Dendritic cell treated with granulocyte-macrophage colony-stimulating factor and Interleukin-4, amounts not matched to agents 40 ng/mL and 50 ng/mL, for 4 days (primary cell): ENCODE measurements at regions not wholly inside any gene's neighbourhood (a gene's known extent, or its start where the extent isn't known, plus 50 kb on each side); places are given as distances from the start of the nearest gene placed in this dataset.
A peak's percentile ranks its signal among the peaks of the same experiment; 100 is the strongest.

Experiments used
- H3K27ac Mint-ChIP-seq: one replicate; pipeline ENCODE4 v1.8.0; 2022; ENCODE audit warnings: mild to moderate bottlenecking, mixed read lengths
- H3K27me3 Mint-ChIP-seq: one replicate; pipeline ENCODE4 v1.8.0; 2022; ENCODE audit warnings: mild to moderate bottlenecking, mixed read lengths
- H3K36me3 Mint-ChIP-seq: one replicate; pipeline ENCODE4 v1.8.0; 2022; ENCODE audit warnings: low read depth, mixed read lengths
- H3K4me1 Mint-ChIP-seq: one replicate; pipeline ENCODE4 v1.8.0; 2022; ENCODE audit warnings: low read depth, mixed read lengths
- H3K4me3 Mint-ChIP-seq: one replicate; pipeline ENCODE4 v1.8.0; 2022; ENCODE audit warnings: mild to moderate bottlenecking, moderate library complexity, mixed read lengths
- H3K9me3 Mint-ChIP-seq: one replicate; pipeline ENCODE4 v1.8.0; 2022; ENCODE audit warnings: mixed read lengths
- intact Hi-C: fragments of 100-400 bp; cut with micrococcal nuclease; formaldehyde crosslinking; loops from one replicate; pipeline ENCODE4 v1.15.0; 2022

GRCh38 chr2:234593636-234594035 lies 96.8 kb upstream of the ARL4C start:
- no peaks in the 10 kb centered on the region for H3K4me1 Mint-ChIP-seq
- H3K36me3 Mint-ChIP-seq = no peaks in the 10 kb centered on the region
- H3K9me3 Mint-ChIP-seq = no peaks in the 10 kb centered on the region
- intact Hi-C loops = no loop called here
- no peak overlapping the region for H3K4me3 Mint-ChIP-seq
- no peak overlapping the region for H3K27ac Mint-ChIP-seq
- H3K27me3 Mint-ChIP-seq = peaks cover 3% of the 10 kb centered on the region

GRCh38 chr2:234592541-234592940 lies 95.7 kb upstream of the ARL4C start:
- intact Hi-C loops = no loop called here
- Mint-ChIP-seq H3K4me3 (no peak overlapping the region), H3K9me3 (no peaks in the 10 kb centered on the region)

GRCh38 chr2:234590076-234590475 lies 93.2 kb upstream of the ARL4C start:
- intact Hi-C loops = no loop called here
- H3K27ac Mint-ChIP-seq = no peak overlapping the region
- H3K36me3 Mint-ChIP-seq = no peaks in the 10 kb centered on the region

More at GRCh38 chr2:234592541-234592940, 95.7 kb upstream of the ARL4C start:
- H3K27me3 Mint-ChIP-seq = peaks cover 3% of the 10 kb centered on the region
- no peaks in the 10 kb centered on the region for H3K4me1 Mint-ChIP-seq
- H3K27ac Mint-ChIP-seq = no peak overlapping the region
- H3K36me3 Mint-ChIP-seq = no peaks in the 10 kb centered on the region

GRCh38 chr2:234588054-234588430 lies 91.2 kb upstream of the ARL4C start:
- H3K4me1 Mint-ChIP-seq = no peaks in the 10 kb centered on the region
- no peaks in the 10 kb centered on the region for H3K9me3 Mint-ChIP-seq
- peaks cover 3% of the 10 kb centered on the region for H3K27me3 Mint-ChIP-seq
- intact Hi-C loops = no loop called here
- no peaks in the 10 kb centered on the region for H3K36me3 Mint-ChIP-seq
- no peak overlapping the region for H3K27ac Mint-ChIP-seq
- no peak overlapping the region for H3K4me3 Mint-ChIP-seq

More at GRCh38 chr2:234590076-234590475, 93.2 kb upstream of the ARL4C start:
- H3K27me3 Mint-ChIP-seq = peaks cover 3% of the 10 kb centered on the region
- no peak overlapping the region for H3K4me3 Mint-ChIP-seq
- H3K9me3 Mint-ChIP-seq = no peaks in the 10 kb centered on the region
- no peaks in the 10 kb centered on the region for H3K4me1 Mint-ChIP-seq

GRCh38 chr2:234587341-234588053 lies 90.6 kb upstream of the ARL4C start:
- no peak overlapping the region for H3K4me3 Mint-ChIP-seq
- intact Hi-C loops = no loop called here
- no peaks in the 10 kb centered on the region for H3K36me3 Mint-ChIP-seq
- H3K4me1 Mint-ChIP-seq = no peaks in the 10 kb centered on the region
- H3K27ac Mint-ChIP-seq = no peak overlapping the region
- peaks cover 5% of the 10 kb centered on the region for H3K27me3 Mint-ChIP-seq
- no peaks in the 10 kb centered on the region for H3K9me3 Mint-ChIP-seq

- Mint-ChIP-seq H3K4me1 (no peaks in the 10 kb centered on the region), H3K4me3 (no peak overlapping the region), H3K9me3 (no peaks in the 10 kb centered on the region), H3K27me3 (peaks cover 6% of the 10 kb centered on the region), H3K36me3 (no peaks in the 10 kb centered on the region), H3K27ac (no peak overlapping the region)
- intact Hi-C loops = no loop called here
Measured at GRCh38 chr2:234583331-234583730, 86.5 kb upstream of the ARL4C start.

- H3K9me3 Mint-ChIP-seq = no peaks in the 10 kb centered on the region
- H3K36me3 Mint-ChIP-seq = no peaks in the 10 kb centered on the region
- H3K27ac Mint-ChIP-seq = no peak overlapping the region
- H3K4me1 Mint-ChIP-seq = no peaks in the 10 kb centered on the region
- intact Hi-C loops = no loop called here
- H3K4me3 Mint-ChIP-seq = no peak overlapping the region
- peaks cover 6% of the 10 kb centered on the region for H3K27me3 Mint-ChIP-seq
Measured at GRCh38 chr2:234580686-234581085, 83.8 kb upstream of the ARL4C start.

DNA sequence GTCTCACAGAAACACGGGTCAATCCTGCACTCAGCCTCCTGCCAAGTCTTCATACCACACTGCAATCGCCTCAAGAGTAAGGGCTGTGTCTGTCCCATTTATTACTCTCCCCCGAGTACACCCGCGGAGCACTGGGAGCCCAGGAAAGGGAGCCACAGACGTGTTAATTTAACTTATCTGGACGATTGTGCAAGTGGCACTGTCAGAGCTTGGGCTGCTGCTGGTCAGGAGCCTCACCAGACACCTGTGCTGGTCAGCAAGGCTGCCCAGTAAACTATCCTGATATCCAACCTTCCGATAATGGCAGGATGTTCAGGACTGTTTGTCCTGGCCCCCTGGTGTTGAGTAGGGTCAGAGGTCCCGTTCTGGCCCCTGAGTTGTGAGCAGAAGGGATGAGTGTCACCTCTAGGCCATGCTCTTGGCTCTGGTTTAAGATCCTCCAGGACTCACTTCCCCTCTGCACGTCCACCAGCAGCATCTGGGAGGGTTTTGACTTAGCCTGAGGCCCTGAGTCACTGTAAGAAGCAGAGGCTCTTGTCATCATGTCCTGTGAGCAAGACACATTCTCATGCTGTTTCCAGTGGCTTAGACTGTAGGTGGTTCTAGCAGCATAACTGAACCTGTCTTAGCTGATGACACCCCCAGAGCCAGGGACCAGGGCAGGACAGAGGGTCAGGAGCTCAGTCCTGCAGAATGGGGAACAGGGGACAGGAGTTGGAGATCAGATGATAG lies 82.5 kb upstream of the ARL4C start:
- Mint-ChIP-seq H3K36me3 (no peaks in the 10 kb centered on the region), H3K27me3 (peaks cover 6% of the 10 kb centered on the region), H3K4me3 (no peak overlapping the region), H3K9me3 (no peaks in the 10 kb centered on the region), H3K4me1 (peaks cover 4% of the 10 kb centered on the region), H3K27ac (no peak overlapping the region)
- intact Hi-C loops = no loop called here

DNA sequence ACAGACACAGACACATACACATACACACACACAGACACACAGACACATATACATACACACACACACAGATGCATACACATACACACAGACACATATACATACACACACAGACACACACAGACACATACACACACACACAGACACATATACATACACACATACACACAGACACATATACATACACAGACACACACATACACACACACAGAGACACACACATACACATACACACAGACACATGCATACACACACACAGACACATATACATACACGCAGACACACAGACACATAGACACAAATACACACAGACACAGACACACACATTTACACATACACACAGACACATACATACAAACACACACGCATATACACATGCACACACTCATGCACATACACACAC lies 81.5 kb upstream of the ARL4C start:
- H3K4me3 Mint-ChIP-seq = no peak overlapping the region
- H3K9me3 Mint-ChIP-seq = no peaks in the 10 kb centered on the region
- peaks cover 8% of the 10 kb centered on the region for H3K27me3 Mint-ChIP-seq
- no peaks in the 10 kb centered on the region for H3K36me3 Mint-ChIP-seq
- H3K27ac Mint-ChIP-seq = no peak overlapping the region
- intact Hi-C loops = no loop called here
- peaks cover 9% of the 10 kb centered on the region for H3K4me1 Mint-ChIP-seq

GRCh38 chr2:234577191-234577590 lies 80.3 kb upstream of the ARL4C start:
- H3K4me3 Mint-ChIP-seq = no peak overlapping the region
- intact Hi-C loops = no loop called here
- H3K36me3 Mint-ChIP-seq = no peaks in the 10 kb centered on the region
- peaks cover 21% of the 10 kb centered on the region for H3K4me1 Mint-ChIP-seq
- no peaks in the 10 kb centered on the region for H3K9me3 Mint-ChIP-seq
- H3K27me3 Mint-ChIP-seq = peaks cover 7% of the 10 kb centered on the region
- H3K27ac Mint-ChIP-seq = no peak overlapping the region

GRCh38 chr2:234571620-234572407 lies 74.9 kb upstream of the ARL4C start:
- Mint-ChIP-seq H3K27ac (no peak overlapping the region), H3K4me3 (no peak overlapping the region), H3K36me3 (no peaks in the 10 kb centered on the region), H3K9me3 (no peaks in the 10 kb centered on the region), H3K27me3 (peaks cover 5% of the 10 kb centered on the region), H3K4me1 (peaks cover 48% of the 10 kb centered on the region)
- intact Hi-C loops = no loop called here

- no peak overlapping the region for H3K27ac Mint-ChIP-seq
- intact Hi-C loops = no loop called here
- peaks cover 48% of the 10 kb centered on the region for H3K4me1 Mint-ChIP-seq
- H3K27me3 Mint-ChIP-seq = peaks cover 5% of the 10 kb centered on the region
- no peaks in the 10 kb centered on the region for H3K36me3 Mint-ChIP-seq
- no peak overlapping the region for H3K4me3 Mint-ChIP-seq
- no peaks in the 10 kb centered on the region for H3K9me3 Mint-ChIP-seq
Measured at GRCh38 chr2:234570476-234570875, 73.6 kb upstream of the ARL4C start.

GRCh38 chr2:234569776-234570430 lies 73.0 kb upstream of the ARL4C start:
- Mint-ChIP-seq H3K27ac (peak overlapping the region; percentile 52), H3K36me3 (no peaks in the 10 kb centered on the region), H3K27me3 (peaks cover 5% of the 10 kb centered on the region), H3K9me3 (no peaks in the 10 kb centered on the region), H3K4me3 (no peak overlapping the region), H3K4me1 (peaks cover 48% of the 10 kb centered on the region)
- intact Hi-C loops = no loop called here

DNA sequence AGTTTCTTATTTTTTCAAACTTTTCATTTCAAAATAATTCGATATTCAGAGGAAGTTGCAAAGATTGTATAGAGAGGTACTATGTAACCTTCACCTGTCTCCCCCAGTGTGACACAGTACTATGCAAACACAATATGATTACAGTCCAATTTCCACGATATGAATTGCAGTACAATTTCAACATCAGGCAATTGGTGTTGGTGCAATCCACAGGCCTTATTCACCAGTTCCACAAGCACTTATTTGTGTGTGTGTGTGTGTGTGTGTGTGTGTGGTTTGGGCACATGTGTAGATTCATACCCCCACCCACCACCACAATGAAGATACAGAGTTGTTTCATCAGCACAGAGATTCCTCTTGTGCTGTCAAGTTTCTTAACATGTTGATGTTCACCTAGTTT lies 69.7 kb upstream of the ARL4C start:
- H3K27ac Mint-ChIP-seq = no peak overlapping the region
- H3K4me3 Mint-ChIP-seq = no peak overlapping the region
- no peaks in the 10 kb centered on the region for H3K36me3 Mint-ChIP-seq
- H3K27me3 Mint-ChIP-seq = peaks cover 2% of the 10 kb centered on the region
- H3K4me1 Mint-ChIP-seq = peaks cover 21% of the 10 kb centered on the region
- intact Hi-C loops = no loop called here
- no peaks in the 10 kb centered on the region for H3K9me3 Mint-ChIP-seq
